Activated CD8-positive, alpha-beta memory T cell treated with anti-CD3 and anti-CD28 coated beads, Interleukin-2, amount 10 ng/mL, durations not matched to agents 7 days and 5 days (primary cell): ENCODE measurements at regions not wholly inside any gene's neighbourhood (a gene's known extent, or its start where the extent isn't known, plus 50 kb on each side); places are given as distances from the start of the nearest gene placed in this dataset.

Experiments used
- ATAC-seq: fragments of 150-1000 bp; cut with Tn5 transposase; one replicate; pipeline ENCODE4 v1.10.0; 2021; ENCODE audit warnings: moderate library complexity
- CTCF ChIA-PET: fragments of 350-600 bp; sonication (Branson Sonifier 250); formaldehyde crosslinking; loops from one replicate; lab custom pipeline; 2021; ENCODE audit warnings: antibody characterized with exemption; lab: Charles Lee
- DNase-seq: peaks from one replicate; pipeline ENCODE4 v3.0.0-alpha.2; 2020
- H3K27ac Mint-ChIP-seq: one replicate; pipeline ENCODE4 v1.8.0; 2021; ENCODE audit warnings: mild to moderate bottlenecking, mixed read lengths
- H3K27me3 Mint-ChIP-seq: one replicate; pipeline ENCODE4 v1.8.0; 2021; ENCODE audit warnings: mixed read lengths
- H3K36me3 Mint-ChIP-seq: one replicate; pipeline ENCODE4 v1.8.0; 2021; ENCODE audit warnings: mild to moderate bottlenecking, mixed read lengths
- H3K4me1 Mint-ChIP-seq: one replicate; pipeline ENCODE4 v1.8.0; 2021; ENCODE audit warnings: mixed read lengths
- H3K4me3 Mint-ChIP-seq: one replicate; pipeline ENCODE4 v1.8.0; 2021; ENCODE audit warnings: mild to moderate bottlenecking, moderate library complexity, mixed read lengths
- H3K9me3 Mint-ChIP-seq: one replicate; pipeline ENCODE4 v1.8.0; 2022; ENCODE audit warnings: low read depth, mixed read lengths

- H3K9me3 Mint-ChIP-seq, result peaks cover 4% of the 10 kb centered on the region
- no peak overlapping the region for H3K4me3 Mint-ChIP-seq
- no peaks in the 10 kb centered on the region for H3K4me1 Mint-ChIP-seq
- H3K27me3 Mint-ChIP-seq, result no peaks in the 10 kb centered on the region
- CTCF ChIA-PET, result no interaction called here
- no peak for DNase-seq
- H3K27ac Mint-ChIP-seq, result no peak overlapping the region
- no peaks in the 10 kb centered on the region for H3K36me3 Mint-ChIP-seq
- ATAC-seq, result no peak
Observed at GRCh38 chr4:181200076-181200475, 1043.1 kb upstream of the TENM3 start.

DNA sequence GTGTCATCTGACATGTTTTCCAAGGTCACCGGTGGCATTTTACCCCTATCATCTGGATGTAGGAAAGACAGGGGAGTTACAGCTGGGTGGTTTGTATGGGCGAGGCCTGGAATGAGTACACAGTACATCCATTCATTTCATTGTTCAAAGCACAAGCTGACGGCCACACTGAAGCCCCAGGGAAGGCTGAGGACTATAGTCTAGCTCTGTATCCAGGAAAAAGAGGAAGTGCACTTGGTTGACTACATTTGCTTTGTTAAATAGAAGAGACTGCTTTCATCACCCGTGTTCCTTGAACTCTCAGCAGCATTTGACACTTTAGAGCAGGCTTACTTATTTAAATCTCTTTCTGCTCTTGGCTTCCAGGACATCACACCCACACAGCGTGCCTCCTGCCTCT lies 1041.0 kb upstream of the TENM3 start:
- ATAC-seq, result no peak
- Mint-ChIP-seq H3K36me3 (no peaks in the 10 kb centered on the region), H3K4me1 (no peaks in the 10 kb centered on the region)

DNA sequence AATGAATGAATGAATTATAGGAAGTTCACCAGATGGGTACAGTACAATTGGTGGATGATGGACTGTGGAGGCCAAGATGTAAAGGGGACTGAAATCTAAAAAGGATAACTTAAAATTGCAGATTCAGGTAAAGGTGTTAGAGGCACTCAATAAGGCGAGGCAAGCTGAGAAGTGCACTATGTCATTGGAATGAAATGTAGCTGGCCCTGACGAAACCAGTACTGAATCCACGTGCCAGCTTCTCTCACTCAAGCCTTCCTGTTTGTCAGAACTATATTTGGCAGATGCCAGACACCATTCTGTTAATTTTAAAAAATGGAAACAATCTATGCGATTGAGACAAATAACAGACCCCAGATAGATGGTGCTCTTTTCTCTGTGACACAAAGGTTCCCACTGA lies 1039.1 kb upstream of the TENM3 start:
- Mint-ChIP-seq H3K36me3 (no peaks in the 10 kb centered on the region), H3K4me3 (no peak overlapping the region), H3K27me3 (no peaks in the 10 kb centered on the region), H3K4me1 (no peaks in the 10 kb centered on the region), H3K27ac (no peak overlapping the region), H3K9me3 (peaks cover under 1% of the 10 kb centered on the region)
- ATAC-seq (no peak), DNase-seq (no peak)
- CTCF ChIA-PET, result no interaction called here

More for the DNA sequence above, 1041.0 kb upstream of the TENM3 start:
- Mint-ChIP-seq H3K27ac (no peak overlapping the region), H3K27me3 (no peaks in the 10 kb centered on the region), H3K4me3 (no peak overlapping the region), H3K9me3 (peaks cover 4% of the 10 kb centered on the region)
- CTCF ChIA-PET, result no interaction called here
- DNase-seq, result no peak

GRCh38 chr4:181213551-181213950 lies 1029.7 kb upstream of the TENM3 start:
- H3K27ac Mint-ChIP-seq, result no peak overlapping the region
- no peaks in the 10 kb centered on the region for H3K27me3 Mint-ChIP-seq
- DNase-seq, result no peak
- H3K36me3 Mint-ChIP-seq, result no peaks in the 10 kb centered on the region
- no peaks in the 10 kb centered on the region for H3K9me3 Mint-ChIP-seq
- H3K4me3 Mint-ChIP-seq, result no peak overlapping the region
- ATAC-seq, result no peak
- no peaks in the 10 kb centered on the region for H3K4me1 Mint-ChIP-seq
- CTCF ChIA-PET, result no interaction called here

- Mint-ChIP-seq H3K9me3 (no peaks in the 10 kb centered on the region), H3K27me3 (no peaks in the 10 kb centered on the region), H3K4me1 (no peaks in the 10 kb centered on the region), H3K4me3 (no peak overlapping the region), H3K27ac (no peak overlapping the region), H3K36me3 (no peaks in the 10 kb centered on the region)
- ATAC-seq (no peak), DNase-seq (no peak)
- CTCF ChIA-PET, result no interaction called here
Observed at GRCh38 chr4:181216501-181216900, 1026.7 kb upstream of the TENM3 start.

GRCh38 chr4:181219783-181220416 lies 1023.3 kb upstream of the TENM3 start:
- no peak for ATAC-seq
- Mint-ChIP-seq H3K4me3 (no peak overlapping the region), H3K9me3 (no peaks in the 10 kb centered on the region), H3K27me3 (no peaks in the 10 kb centered on the region), H3K36me3 (no peaks in the 10 kb centered on the region), H3K27ac (no peak overlapping the region), H3K4me1 (no peaks in the 10 kb centered on the region)
- CTCF ChIA-PET, result no interaction called here
- DNase-seq, result no peak

DNA sequence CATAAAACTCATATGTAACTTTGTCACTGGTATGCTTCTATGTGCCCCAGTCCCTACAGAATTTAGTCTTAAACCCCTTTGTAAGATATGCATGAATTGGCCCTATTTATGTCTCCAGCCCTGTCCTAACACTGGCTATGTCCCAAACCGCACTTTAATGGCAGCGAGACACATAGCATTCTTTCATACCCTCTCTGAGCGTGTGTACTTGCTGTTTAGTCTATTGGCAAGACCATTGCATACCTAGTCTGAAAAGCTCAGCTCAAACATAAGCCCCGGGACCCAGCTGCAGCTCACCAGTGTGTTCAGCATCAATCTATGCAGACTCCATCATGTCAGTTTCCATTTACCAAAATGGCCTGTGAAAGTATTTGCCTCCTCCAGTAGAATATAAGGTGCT lies 1018.4 kb upstream of the TENM3 start:
- Mint-ChIP-seq H3K36me3 (no peaks in the 10 kb centered on the region), H3K9me3 (no peaks in the 10 kb centered on the region), H3K4me1 (no peaks in the 10 kb centered on the region), H3K27ac (no peak overlapping the region), H3K4me3 (no peak overlapping the region), H3K27me3 (no peaks in the 10 kb centered on the region)
- ATAC-seq (no peak), DNase-seq (no peak)
- CTCF ChIA-PET, result no interaction called here

DNA sequence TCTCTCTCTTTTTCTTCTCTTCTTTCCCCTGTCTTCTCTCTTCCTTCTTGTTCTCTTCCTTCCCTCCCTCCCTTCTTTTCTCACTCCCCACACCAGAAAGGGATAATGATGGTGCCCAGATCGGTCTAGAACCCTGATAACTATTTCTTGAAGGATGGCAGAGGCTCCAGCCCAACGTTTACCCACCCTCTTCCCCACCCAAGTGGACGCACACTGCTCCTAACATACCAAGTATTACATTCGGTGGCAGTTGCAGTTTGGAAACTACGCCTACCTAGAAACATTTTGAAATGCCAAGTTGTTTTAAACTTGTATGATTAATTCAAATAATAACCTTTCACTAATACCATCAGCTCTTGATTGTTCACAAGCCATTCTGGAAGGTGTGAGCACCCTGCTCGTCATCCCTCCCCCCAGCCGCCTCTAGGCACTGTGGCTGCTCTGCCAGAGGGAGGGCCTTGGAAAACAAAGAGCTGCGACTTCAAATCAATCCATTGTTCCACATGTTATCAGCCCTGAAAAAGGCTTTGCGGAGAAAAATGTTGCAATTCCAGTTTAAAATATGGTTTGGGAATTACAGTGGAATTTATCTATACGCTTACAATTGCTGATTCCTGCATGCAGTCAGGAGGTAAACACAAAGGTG lies 1017.5 kb upstream of the TENM3 start:
- no peak for DNase-seq
- CTCF ChIA-PET, result no interaction called here
- H3K27ac Mint-ChIP-seq, result no peak overlapping the region
- no peak overlapping the region for H3K4me3 Mint-ChIP-seq
- no peaks in the 10 kb centered on the region for H3K4me1 Mint-ChIP-seq
- H3K36me3 Mint-ChIP-seq, result no peaks in the 10 kb centered on the region
- H3K27me3 Mint-ChIP-seq, result no peaks in the 10 kb centered on the region
- H3K9me3 Mint-ChIP-seq, result no peaks in the 10 kb centered on the region
- no peak for ATAC-seq

DNA sequence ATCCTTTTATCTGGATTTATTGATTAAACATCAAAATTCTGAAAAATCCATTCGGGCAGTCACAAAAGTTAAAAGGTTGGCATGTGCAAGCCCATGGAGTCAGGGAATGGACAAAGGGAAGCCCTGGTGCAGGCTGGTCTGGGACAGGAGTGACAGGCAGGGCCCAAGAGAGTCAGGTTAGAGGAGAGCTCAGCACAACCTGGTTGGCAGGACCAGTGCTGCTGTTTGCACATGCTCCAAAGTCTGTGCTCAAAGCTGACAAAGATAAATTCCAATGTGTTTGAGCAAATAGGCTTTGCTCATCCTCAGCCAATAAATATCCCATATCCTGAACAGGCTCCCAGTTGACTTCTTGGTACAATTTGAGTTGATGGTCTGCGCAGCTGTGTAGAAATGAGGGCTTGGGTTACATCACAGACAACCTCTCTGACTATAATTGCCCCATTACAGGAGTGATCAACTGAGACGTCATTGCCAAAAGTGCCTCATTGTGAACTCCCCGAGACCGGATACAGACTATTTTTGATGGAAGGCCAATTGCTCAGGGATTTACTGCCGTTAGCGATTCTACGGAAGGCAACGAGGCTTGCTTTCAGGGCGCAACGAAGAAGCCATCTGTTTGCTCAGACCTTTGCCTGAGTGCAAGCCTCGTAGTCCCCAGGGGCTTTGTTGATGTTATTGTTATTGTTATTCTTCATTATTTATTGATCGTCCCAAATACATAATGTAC lies 1008.1 kb upstream of the TENM3 start:
- Mint-ChIP-seq H3K4me3 (no peak overlapping the region), H3K27me3 (no peaks in the 10 kb centered on the region), H3K4me1 (no peaks in the 10 kb centered on the region), H3K9me3 (no peaks in the 10 kb centered on the region), H3K36me3 (no peaks in the 10 kb centered on the region), H3K27ac (no peak overlapping the region)
- DNase-seq, result no peak
- CTCF ChIA-PET, result no interaction called here
- no peak for ATAC-seq

DNA sequence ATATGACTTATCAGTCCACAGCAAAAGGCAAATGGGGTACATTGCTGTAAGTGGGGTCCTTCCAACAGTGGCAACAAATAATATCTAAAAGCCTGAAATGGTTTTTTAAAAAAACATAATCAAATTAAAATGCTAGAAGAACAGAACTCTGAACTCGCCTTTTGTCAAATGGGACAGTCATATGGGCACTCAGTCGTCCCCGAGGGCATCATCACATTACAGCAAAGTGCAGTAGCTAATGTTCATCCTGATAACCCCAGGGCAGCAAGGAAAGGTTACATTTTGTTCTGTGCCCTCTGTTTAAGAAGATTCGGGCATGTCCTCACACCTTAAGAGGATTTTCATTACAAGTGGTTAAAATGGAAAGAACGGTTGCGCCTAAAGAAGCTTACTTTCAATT lies 997.9 kb upstream of the TENM3 start:
- Mint-ChIP-seq H3K9me3 (peaks cover 4% of the 10 kb centered on the region), H3K27ac (no peak overlapping the region), H3K36me3 (no peaks in the 10 kb centered on the region), H3K4me3 (no peak overlapping the region), H3K27me3 (no peaks in the 10 kb centered on the region), H3K4me1 (no peaks in the 10 kb centered on the region)
- no peak for DNase-seq
- CTCF ChIA-PET, result no interaction called here
- ATAC-seq, result no peak

GRCh38 chr4:181249031-181249430 lies 994.2 kb upstream of the TENM3 start:
- DNase-seq, result no peak
- H3K27me3 Mint-ChIP-seq, result no peaks in the 10 kb centered on the region
- no peak overlapping the region for H3K27ac Mint-ChIP-seq
- no peaks in the 10 kb centered on the region for H3K36me3 Mint-ChIP-seq
- ATAC-seq, result no peak
- CTCF ChIA-PET, result no interaction called here
- H3K9me3 Mint-ChIP-seq, result peaks cover 3% of the 10 kb centered on the region
- no peak overlapping the region for H3K4me3 Mint-ChIP-seq
- no peaks in the 10 kb centered on the region for H3K4me1 Mint-ChIP-seq

DNA sequence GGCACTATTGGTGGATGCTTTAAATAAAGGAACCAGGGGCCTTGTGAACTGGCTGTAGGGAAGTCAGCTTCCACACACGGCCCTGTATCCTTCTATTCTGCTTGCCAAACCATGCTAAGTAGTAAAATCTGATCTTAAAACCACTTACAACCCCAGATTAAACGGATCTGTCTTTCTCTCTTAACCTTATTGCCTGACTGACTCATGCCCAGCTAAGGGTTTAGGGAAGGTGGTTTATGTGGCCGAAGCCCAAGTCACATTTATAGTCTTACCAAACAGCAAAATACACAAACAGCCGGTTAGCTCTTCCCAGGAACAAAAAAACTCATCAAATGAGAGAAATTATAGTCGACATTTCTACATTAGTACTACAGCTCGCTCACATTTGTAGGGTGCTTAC lies 988.4 kb upstream of the TENM3 start:
- Mint-ChIP-seq H3K27ac (no peak overlapping the region), H3K4me1 (no peaks in the 10 kb centered on the region), H3K4me3 (no peak overlapping the region), H3K36me3 (no peaks in the 10 kb centered on the region), H3K9me3 (peaks cover 2% of the 10 kb centered on the region), H3K27me3 (no peaks in the 10 kb centered on the region)
- ATAC-seq, result no peak
- DNase-seq, result no peak
- CTCF ChIA-PET, result no interaction called here

- no peaks in the 10 kb centered on the region for H3K36me3 Mint-ChIP-seq
- CTCF ChIA-PET, result no interaction called here
- DNase-seq (no peak), ATAC-seq (no peak)
- no peaks in the 10 kb centered on the region for H3K9me3 Mint-ChIP-seq
- no peaks in the 10 kb centered on the region for H3K27me3 Mint-ChIP-seq
- no peak overlapping the region for H3K27ac Mint-ChIP-seq
- H3K4me3 Mint-ChIP-seq, result no peak overlapping the region
- no peaks in the 10 kb centered on the region for H3K4me1 Mint-ChIP-seq
Observed at GRCh38 chr4:181258569-181258968, 984.6 kb upstream of the TENM3 start.

- no peak for ATAC-seq
- CTCF ChIA-PET, result no interaction called here
- Mint-ChIP-seq H3K27me3 (no peaks in the 10 kb centered on the region), H3K27ac (no peak overlapping the region), H3K4me3 (no peak overlapping the region), H3K4me1 (no peaks in the 10 kb centered on the region), H3K36me3 (no peaks in the 10 kb centered on the region), H3K9me3 (no peaks in the 10 kb centered on the region)
- no peak for DNase-seq
Observed at GRCh38 chr4:181259081-181259709, 984.0 kb upstream of the TENM3 start.
